GM19438 (cell line): ENCODE measurements at regions not wholly inside any gene's neighbourhood (a gene's known extent, or its start where the extent isn't known, plus 50 kb on each side); places are given as distances from the start of the nearest gene placed in this dataset.

Source experiments
- ATAC-seq: cut with Tn5 transposase; IDR thresholded peaks from one replicate; pipeline ENCODE4 v1.9.1; 2021; ENCODE audit warnings: low read depth; ENCODE audit not compliant: unreplicated experiment

- ATAC-seq = no peak
Observed at GRCh38 chr11:98136357-98136756, 884.4 kb upstream of the CNTN5 start.

GRCh38 chr11:98137437-98137836 is 883.3 kb upstream of the CNTN5 start:
- ATAC-seq = no peak

DNA sequence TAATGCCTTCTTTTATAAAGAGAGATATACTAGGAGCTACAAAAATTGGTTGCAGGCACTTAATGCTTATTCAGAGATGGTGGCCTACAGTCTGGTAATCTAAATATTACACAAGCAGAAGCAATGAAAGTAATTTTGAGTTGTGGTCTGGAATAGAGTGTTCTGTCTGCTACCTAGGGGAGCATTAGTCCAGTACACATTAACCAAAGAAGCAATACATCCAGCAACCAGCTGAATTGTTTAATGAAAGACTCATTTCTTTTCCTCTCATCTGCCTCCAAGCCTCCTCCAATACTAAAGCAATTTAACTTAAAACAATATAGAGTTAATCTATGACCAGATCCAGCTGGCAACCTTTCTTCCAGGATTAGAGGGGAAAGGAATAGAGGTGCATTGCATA is 877.1 kb upstream of the CNTN5 start:
- ATAC-seq = no peak

DNA sequence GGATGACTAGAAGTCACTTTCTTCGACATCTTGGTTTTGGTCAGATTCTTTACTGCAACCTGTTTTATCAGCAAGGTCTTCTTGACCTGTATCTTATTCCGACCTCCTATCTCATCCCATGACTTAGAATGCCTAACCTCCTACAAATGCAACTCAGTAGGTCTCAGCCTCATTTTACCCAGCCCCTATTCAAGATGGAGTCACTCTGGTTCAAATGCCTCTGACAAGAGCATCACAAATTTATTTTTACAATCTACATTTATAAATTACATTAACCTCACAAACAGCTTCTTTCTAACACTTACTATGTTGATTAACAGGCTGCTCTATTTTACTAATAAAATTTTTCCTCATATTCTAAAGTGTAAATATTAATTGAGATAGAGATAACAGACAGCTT is 867.0 kb upstream of the CNTN5 start:
- ATAC-seq = no peak

DNA sequence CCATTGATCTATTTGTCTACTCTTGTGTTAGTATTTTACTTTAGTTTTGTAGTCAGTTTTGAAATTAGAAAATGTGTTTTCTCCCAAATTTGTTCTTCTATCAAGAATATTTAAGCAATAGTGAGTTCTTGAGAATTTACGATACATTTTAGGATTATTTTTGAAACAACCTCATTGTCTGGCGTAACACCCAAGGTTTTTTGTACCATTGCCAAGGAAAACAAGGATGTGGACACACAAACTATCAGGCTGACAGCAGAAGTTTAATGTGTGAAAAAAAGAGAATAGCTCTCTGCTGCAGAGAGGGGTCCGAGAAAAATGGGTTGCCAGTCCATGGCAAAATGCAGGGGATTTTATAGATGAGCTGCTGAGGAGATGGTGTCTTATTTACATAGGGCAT is 865.1 kb upstream of the CNTN5 start:
- no peak for ATAC-seq

DNA sequence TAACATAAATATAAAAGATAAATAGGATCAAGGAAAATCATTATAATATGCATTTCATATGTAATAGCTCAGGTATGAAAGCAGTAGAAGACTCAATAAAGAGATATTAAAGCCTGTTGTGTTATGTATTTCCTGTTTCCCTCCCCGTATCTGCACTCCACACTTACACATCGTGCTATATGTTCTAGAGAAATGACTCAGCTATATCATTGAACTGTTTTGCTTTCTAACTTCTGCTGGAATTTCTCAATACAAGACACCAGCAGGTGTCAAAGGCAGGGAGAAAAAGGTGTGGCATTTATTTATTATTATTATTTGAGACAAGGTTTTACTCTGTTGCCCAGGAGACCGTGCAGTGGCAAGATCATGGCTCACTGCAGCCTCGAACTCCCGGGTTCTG is 842.8 kb upstream of the CNTN5 start:
- no peak for ATAC-seq

DNA sequence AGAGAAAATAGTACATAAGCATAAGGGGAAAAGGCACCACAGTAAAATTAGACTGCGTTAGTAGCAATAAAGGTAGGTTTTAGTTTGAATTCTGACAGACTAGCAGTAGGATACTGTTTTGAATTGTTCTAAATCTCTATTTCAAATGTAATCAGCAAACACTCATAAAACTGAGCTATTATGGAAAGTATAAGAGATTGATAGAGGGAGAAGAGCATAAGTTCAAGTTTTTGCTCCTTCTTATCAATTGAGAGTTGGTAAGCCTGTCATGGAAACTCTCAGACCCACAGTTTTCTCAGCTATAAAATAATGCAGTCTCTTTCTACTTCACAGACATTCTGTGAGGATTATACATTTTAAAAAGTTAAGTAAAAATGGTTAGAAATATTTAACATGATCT is 840.2 kb upstream of the CNTN5 start:
- no peak for ATAC-seq

DNA sequence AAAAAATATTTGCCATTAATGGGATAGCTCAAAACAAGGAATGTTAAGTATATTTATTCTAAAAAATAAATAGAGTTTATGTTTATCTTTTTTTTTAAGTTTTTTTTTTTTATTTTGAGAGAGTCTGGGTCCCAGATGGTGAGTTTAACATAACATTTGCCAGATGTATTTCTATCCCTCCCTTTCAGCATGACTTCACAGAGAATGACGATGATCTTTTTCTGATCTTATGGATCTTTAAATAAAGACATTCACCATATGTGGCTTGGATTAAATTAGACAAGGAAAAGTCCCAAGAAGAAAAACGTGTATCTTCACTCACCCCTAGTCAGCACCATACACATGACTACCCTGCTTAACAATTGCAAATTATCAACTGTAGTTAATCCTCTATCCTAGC is 839.8 kb upstream of the CNTN5 start:
- no peak for ATAC-seq

DNA sequence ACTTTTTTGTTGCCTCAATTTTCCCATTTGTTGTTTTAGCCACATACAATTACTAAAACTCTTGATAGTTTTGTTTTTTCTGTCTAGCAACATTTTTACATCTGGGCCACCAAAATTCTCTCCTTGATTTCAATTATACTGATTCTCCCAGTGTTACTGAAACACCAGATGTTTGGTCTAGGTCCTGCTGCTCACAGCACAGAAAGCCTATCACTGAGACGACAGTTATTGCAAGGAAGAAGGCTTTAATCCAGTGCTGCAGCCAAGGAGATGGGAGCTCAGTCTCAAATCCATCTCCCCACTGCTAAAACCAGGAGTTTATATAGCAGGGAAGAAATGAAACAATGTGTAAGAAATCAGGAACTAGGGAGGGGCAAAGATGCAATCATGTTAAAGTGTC is 837.7 kb upstream of the CNTN5 start:
- no peak for ATAC-seq

- no peak for ATAC-seq
Observed at GRCh38 chr11:98185245-98185644, 835.5 kb upstream of the CNTN5 start.

- ATAC-seq = no peak
Observed at GRCh38 chr11:98194611-98195010, 826.1 kb upstream of the CNTN5 start.

DNA sequence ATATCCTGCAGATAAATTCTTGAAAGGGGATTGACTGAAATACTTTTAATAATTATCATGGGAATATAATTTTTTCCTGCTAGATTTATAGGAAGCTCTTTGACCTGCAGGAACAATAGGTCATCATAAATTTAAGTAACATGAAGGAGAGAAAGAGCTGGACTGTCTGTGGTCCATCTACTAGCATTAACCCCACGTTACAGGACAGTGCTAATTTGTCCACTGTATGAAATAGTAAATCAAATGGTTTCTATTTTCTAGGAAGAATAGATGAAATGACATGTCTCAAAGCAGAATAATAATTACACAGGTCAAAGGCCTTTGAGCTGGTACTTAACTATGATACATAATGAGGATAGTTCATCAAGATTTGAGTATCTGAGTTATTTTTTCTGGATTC is 825.4 kb upstream of the CNTN5 start:
- ATAC-seq = no peak

DNA sequence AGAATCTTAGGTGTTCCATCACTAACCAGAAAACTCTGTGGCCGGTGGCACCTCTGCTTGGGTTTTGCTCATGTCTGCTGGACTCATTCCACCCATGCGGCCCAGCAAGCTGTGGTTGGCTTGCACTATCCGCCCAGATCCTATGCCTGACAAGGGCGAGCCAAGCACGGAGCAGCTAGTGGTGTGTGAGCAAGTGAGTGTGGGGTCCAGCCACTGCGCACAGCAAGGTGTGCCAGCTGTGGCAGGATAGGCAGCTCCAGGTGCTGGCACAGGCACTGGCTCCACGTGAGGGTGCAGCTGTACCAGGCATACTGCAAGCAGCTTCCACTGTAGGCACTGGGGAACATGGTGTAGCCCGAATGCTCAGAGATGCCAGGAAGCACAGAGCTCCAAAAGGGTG is 813.7 kb upstream of the CNTN5 start:
- no peak for ATAC-seq

- ATAC-seq = no peak
Observed at GRCh38 chr11:98227278-98227677, 793.5 kb upstream of the CNTN5 start.

DNA sequence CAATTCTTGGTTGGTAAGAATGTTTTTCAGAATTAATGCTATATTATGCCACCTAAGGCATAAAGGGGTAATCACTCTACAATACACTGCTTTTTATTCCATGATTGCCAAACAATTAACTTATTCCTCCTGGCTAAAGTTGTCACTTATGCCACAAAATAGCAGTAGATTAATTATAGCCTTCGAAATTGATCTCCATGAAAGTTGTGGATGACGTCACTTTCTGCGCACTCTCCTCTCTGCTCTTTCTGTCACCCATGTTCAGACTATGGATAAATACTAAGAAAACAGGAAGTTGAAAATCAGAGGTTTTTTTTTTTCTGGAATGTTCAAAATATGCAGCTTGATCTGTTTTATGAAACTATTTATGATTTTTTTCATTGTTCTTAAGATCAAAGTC is 790.1 kb upstream of the CNTN5 start:
- ATAC-seq = no peak

GRCh38 chr11:98234698-98235097 is 786.1 kb upstream of the CNTN5 start:
- no peak for ATAC-seq

GRCh38 chr11:98243897-98244296 is 776.9 kb upstream of the CNTN5 start:
- ATAC-seq = no peak

DNA sequence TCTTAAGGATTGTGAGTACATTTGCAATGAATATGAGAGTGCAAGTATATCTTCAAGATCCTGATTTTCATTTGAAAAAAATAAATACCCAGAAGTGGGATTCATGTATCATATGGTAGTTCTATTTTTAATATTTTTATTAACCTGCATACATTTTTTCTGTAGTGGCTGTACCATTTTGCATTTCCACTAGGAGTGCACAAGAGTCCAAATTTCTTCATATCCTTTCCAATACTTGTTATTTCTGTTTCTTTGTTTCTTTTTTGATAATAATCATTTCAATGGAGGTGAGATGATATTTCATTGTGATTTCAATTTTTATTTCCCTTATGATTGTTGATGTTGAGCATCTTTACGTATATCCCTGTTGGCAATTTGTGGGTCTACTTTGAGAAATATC is 759.8 kb upstream of the CNTN5 start:
- no peak for ATAC-seq

DNA sequence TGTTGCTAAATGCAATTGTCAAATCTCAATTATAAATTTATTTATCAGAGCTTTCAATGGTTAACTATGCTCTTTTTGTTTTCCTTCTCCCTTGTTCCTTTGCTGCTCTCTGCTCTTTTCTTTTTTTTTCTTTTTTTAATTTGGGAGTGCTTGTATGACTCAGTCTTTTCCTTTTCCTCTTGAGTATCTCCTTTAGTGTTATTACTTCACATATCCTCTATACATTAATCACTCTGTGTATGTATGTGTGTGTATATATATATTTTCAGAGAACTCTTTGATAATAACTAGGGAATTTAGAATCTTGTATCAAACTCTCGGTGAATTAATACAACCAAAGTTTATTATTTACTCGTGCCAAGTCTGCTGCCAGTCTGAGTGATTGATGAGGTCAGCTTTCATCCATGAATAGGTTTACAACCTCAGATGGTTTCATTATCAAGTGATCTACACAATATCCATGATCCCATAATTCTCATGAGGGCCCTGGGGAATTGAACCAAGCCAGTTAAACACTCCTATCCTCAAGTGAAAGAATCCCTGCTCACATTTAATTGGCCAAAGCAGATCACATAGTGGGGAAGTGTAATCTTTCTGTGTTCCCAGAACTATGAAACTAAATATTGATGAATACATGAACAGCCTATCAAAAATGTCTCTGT is 743.4 kb upstream of the CNTN5 start:
- no peak for ATAC-seq

DNA sequence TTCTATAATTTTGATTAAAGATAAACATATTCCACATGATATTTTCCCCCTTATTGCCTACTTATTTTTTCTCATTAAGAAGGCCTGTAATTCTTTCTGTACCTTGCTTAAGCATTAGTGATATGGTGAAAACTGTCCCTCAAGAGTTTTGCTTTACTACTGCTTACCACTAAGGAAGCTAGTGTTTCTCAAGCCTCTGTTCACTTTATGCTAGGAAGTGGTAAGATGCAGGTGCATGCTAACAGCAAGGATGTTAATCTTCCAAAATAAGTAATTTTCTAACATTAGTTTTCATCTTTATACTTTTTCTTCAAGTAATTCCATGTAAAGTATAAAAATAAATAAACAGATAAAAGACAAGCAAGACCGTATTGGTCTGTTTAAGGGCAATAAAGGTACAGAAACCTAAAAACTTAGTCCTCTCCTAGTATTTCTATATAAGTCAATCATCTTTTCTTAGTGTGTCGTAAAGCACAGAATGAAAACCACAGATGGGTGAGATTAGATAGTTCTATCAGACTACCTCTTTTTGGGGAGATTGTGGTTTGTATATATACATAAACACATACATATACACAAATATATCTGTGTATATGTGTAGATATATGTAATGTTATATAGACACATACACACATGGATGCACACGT is 731.0 kb upstream of the CNTN5 start:
- no peak for ATAC-seq

DNA sequence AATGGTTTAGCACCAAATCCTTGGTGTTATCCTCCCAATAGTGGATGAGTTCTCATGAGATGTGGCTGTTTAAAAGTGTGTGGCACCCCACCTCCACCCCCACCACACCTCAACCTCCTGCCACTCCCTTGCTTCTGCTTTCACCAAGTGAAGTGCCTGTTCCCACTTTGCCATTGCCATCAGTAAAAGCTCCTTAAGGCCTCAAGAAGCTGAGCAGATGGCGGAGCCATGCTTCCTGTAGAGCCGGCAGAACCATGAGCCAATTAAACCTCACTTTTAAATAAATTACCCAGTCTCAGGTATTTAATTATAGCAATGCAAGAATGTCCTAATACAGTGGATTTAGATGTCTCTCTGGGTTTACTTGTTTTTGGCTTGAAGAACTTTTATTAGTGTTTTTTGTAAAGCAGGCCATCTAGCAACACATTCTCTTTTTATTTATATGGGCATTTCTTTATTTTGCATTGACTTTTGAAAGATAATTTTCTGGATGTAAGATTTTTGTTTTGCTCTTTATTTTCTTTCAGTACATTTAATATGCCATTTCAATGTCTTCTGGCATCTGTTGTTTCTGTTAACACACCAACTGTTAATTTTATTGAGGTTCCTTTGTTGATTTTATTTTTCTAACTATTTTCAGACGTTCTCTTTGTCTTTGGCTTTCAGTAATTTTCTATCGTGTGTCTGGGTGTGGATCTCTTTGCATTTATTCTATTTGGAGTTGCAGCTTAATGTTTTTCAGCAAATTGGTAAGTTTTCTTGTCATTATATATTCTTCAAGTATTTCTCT is 724.5 kb upstream of the CNTN5 start:
- ATAC-seq = no peak

DNA sequence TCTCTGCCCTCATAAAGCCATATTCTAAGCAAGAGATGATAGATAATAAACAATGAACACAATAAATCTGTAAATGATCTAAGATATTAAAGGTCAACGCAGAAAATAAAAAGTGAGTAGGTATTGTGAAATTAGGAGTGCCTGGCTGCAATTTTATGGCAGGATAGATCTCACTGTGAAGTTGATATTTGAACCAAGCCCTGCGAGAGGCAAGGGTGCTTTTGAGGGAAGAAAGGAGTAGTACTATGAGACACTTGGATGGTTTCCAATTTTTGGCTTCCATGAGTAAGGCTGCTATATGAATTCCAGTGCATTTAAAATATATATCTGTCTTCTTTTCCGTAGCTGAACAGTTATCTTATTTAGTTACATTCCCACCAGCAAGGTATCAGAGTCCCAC is 720.0 kb upstream of the CNTN5 start:
- no peak for ATAC-seq
